Tibial artery (tissue), 4 donors: ENCODE measurements at regions not wholly inside any gene's neighbourhood (a gene's known extent, or its start where the extent isn't known, plus 50 kb on each side); places are given as distances from the start of the nearest gene placed in this dataset.

ENCODE experiments used
- DNase-seq, 2 donors: peaks; one replicate each; pipeline ENCODE4 v3.0.0-alpha.2; 2019
- H3K27ac ChIP-seq, 2 donors: fragments of 200-600 bp; sonication (generic) in 1 of 2; 1 replicate in 1 of 2; 2 replicates in 1 of 2; pipeline ENCODE4 v1.5.1; 2018 to 2019; ENCODE audit warnings: mild to moderate bottlenecking in 1 of 2
- H3K27me3 ChIP-seq, 2 donors: fragments of 200-600 bp; sonication (generic) in 1 of 2; one replicate each; pipeline versions ENCODE4 v1.5.1 to v1.6.0; 2016 to 2019
- H3K36me3 ChIP-seq, 3 donors: fragments of 200-600 bp; sonication (generic) in 2 of 3; one replicate each; pipeline ENCODE4 v1.5.1; 2016 to 2019; ENCODE audit warnings: mild to moderate bottlenecking in 2 of 3
- H3K4me1 ChIP-seq, 4 donors: fragments of 200-600 bp; sonication (generic) in 2 of 4; 1 replicate in 3 of 4; 2 replicates in 1 of 4; pipeline ENCODE4 v1.5.1; 2016 to 2019
- H3K4me3 ChIP-seq, 2 donors: fragments of 200-600 bp; sonication (generic) in 1 of 2; 1 replicate in 1 of 2; 2 replicates in 1 of 2; pipeline ENCODE4 v1.5.1; 2018 to 2019; ENCODE audit warnings: mild to moderate bottlenecking in 2 of 2
- H3K9me3 ChIP-seq, 3 donors: fragments of 200-600 bp; sonication (generic) in 1 of 3; one replicate each; pipeline ENCODE4 v1.5.1; 2016 to 2019
- CTCF ChIP-seq, 2 experiments: fragments of 200-600 bp in 1 of 2; fragments of 450-650 bp in 1 of 2; IDR thresholded peaks; one replicate each; pipeline ENCODE4 v1.5.1; 2017 to 2019; ENCODE audit warnings: antibody characterized with exemption in 2 of 2, mild to moderate bottlenecking in 1 of 2, moderate library complexity in 1 of 2
- intact Hi-C: fragments of 100-400 bp; cut with DNase I; formaldehyde crosslinking; loops from one replicate; pipeline ENCODE4 v1.15.0; 2023; ENCODE audit warnings: low total_unique reads

GRCh38 chr21:27251752-27252151 is 284.9 kb upstream of the ADAMTS5 start:
- Histone ChIP-seq H3K9me3 (no peaks in the 10 kb centered on the region), H3K36me3 (no peaks in the 10 kb centered on the region), H3K4me3 (no peak overlapping the region), H3K4me1 (peaks cover 0 to 10% (median 0%) of the 10 kb centered on the region in 4 donors), H3K27ac (no peak overlapping the region), H3K27me3 (no peaks in the 10 kb centered on the region)
- intact Hi-C loops, result no loop called here
- no peak for DNase-seq
- no peak for TF ChIP-seq CTCF (IDR thresholded peaks at IDR 0.05)

GRCh38 chr21:27250366-27250765 is 283.5 kb upstream of the ADAMTS5 start:
- intact Hi-C loops, result no loop called here
- no peak overlapping the region for H3K4me3 ChIP-seq

GRCh38 chr21:27248814-27249213 is 281.9 kb upstream of the ADAMTS5 start:
- TF ChIP-seq CTCF (IDR thresholded peaks at IDR 0.05), result no peak
- no peak for DNase-seq
- Histone ChIP-seq H3K4me3 (no peak overlapping the region), H3K4me1 (peaks cover 0 to 36% (median 5%) of the 10 kb centered on the region in 4 donors), H3K36me3 (no peaks in the 10 kb centered on the region), H3K27me3 (no peaks in the 10 kb centered on the region), H3K9me3 (no peaks in the 10 kb centered on the region), H3K27ac (no peak overlapping the region)
- intact Hi-C loops, result no loop called here

More at GRCh38 chr21:27250366-27250765, 283.5 kb upstream of the ADAMTS5 start:
- DNase-seq, result no peak
- Histone ChIP-seq H3K36me3 (no peaks in the 10 kb centered on the region), H3K9me3 (no peaks in the 10 kb centered on the region), H3K27ac (no peak overlapping the region), H3K27me3 (no peaks in the 10 kb centered on the region), H3K4me1 (peaks cover 0 to 23% (median 2%) of the 10 kb centered on the region in 4 donors)
- TF ChIP-seq CTCF (IDR thresholded peaks at IDR 0.05), result no peak

- Histone ChIP-seq H3K36me3 (no peaks in the 10 kb centered on the region), H3K27ac (no peak overlapping the region), H3K4me1 (peaks cover 0 to 49% (median 7%) of the 10 kb centered on the region in 4 donors), H3K4me3 (no peak overlapping the region), H3K9me3 (no peaks in the 10 kb centered on the region), H3K27me3 (no peaks in the 10 kb centered on the region)
- intact Hi-C loops, result no loop called here
- DNase-seq, result no peak
- TF ChIP-seq CTCF (IDR thresholded peaks at IDR 0.05), result no peak
These were observed 279.9 kb upstream of the ADAMTS5 start for GRCh38 chr21:27246741-27247140.

- intact Hi-C loops, result no loop called here
- Histone ChIP-seq H3K27ac (peak overlapping the region; percentile 45 to 60), H3K4me3 (no peak overlapping the region), H3K36me3 (no peaks in the 10 kb centered on the region), H3K4me1 (peaks cover 0 to 49% (median 7%) of the 10 kb centered on the region in 4 donors), H3K9me3 (no peaks in the 10 kb centered on the region), H3K27me3 (no peaks in the 10 kb centered on the region)
- no peak for TF ChIP-seq CTCF (IDR thresholded peaks at IDR 0.05)
- DNase-seq, result no peak
These were observed 277.9 kb upstream of the ADAMTS5 start for GRCh38 chr21:27244776-27245175.

- DNase-seq, result no peak
- H3K4me1 ChIP-seq, result peaks cover 0 to 49% (median 7%) of the 10 kb centered on the region in 4 donors
- intact Hi-C loops, result no loop called here
- H3K4me3 ChIP-seq, result no peak overlapping the region
- TF ChIP-seq CTCF (IDR thresholded peaks at IDR 0.05), result no peak
- no peaks in the 10 kb centered on the region for H3K9me3 ChIP-seq
- H3K27me3 ChIP-seq, result no peaks in the 10 kb centered on the region
- H3K27ac ChIP-seq, result peak overlapping the region; percentile 45 to 60
- H3K36me3 ChIP-seq, result no peaks in the 10 kb centered on the region
These were observed 277.5 kb upstream of the ADAMTS5 start for GRCh38 chr21:27244352-27244751.
